ENCODE measurements at regions not wholly inside any gene's neighbourhood (a gene's known extent, or its start where the extent isn't known, plus 50 kb on each side); places are given as distances from the start of the nearest gene placed in this dataset.

DNA sequence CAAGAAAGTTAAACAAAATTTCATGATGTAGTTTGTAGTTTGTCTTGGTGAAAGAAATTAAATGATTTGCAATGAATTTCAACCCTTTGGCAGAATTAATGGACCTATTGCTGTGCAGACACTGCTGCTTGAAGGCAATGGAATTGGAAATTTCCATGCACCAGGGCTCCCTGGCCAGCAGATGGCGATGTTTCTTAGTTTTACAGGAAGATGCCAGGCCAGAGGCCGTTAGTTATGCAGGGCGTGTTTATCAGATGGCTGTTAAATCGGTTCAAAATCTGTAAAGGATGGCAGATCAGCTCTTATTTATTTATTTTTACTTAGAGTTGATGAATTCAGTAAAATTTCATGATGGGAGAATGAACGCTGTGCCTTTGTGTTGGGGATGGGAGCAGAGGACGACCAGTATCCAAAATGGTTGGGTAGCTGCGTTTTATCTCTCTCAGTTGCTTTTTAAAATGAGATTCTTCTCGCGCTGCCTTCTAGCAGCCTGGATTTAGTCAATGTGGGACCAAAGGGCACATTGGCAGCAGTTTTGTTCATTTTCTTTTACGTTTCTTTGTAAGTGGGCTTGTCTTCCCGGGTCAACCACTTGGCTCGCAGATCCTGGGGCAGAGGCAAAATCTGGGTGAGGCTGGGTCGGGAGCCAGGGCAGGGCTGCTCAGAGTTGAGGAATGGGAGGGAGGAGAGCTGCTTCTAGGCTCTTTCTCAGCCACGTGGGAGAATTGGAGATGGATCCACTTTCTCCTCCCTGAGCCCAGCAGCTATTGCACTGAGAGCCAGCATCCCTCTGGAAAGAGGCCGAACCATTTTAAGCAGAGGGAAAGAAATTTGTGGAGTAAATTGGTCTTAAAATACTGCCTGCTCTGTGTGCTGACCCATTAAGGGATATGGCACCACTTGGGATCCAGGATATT is 344.0 kb downstream of the PIK3C3 start:
- peak overlapping the region; percentile 37 for H3K4me2 ChIP-seq (ENCODE audit: low read length)

DNA sequence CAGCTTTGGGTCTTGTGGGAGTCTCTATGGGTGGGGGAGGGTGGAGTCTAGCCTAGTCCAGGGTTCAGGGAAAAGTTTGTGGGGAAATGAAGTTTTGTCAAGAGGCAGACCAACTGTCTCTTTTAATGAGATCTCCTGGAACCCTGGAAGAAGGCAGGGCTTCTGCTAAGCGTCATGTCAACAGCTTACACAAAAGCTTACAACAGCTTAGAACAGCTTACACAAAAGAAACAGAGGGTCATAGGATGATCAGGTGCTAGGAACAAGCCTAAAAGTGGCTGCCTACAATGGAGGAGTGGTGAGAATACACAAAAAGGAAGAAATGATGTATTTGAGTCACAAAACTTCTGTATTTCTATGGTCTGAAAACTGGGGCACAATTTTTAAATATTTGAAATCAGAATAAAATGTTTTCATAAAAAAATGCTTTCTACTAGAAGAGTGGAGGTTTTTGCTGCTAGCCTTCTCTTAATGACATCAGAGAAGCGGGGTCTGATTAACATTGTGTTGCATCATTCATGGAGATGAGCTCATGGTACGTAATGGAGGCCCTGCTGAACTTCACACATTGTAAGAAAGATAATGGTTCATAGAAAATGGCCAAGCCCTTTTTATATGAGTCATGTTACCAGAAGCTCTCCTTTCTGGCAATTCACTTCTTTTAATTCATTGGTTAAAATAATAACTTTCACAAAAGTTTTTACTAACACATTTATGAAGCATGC is 351.0 kb downstream of the PIK3C3 start:
- Histone ChIP-seq H3K36me3 (ENCODE audit: control insufficient read depth, insufficient read depth, low read length) (no peaks in the 10 kb centered on the region), H3K4me2 (ENCODE audit: low read length) (no peak overlapping the region), H3K27me3 (ENCODE audit: control insufficient read depth, insufficient read depth, low read length) (no peaks in the 10 kb centered on the region), H3K4me1 (no peaks in the 10 kb centered on the region), H3K27ac (no peak overlapping the region), H3K79me2 (no peaks in the 10 kb centered on the region), H2AFZ (no peak overlapping the region), H3K9me3 (ENCODE audit: control insufficient read depth, low read length) (no peaks in the 10 kb centered on the region), H3K9ac (no peak overlapping the region), H3K4me3 (ENCODE audit: low read depth, low read length) (no peak overlapping the region)
- TF ChIP-seq, protein P1, sequence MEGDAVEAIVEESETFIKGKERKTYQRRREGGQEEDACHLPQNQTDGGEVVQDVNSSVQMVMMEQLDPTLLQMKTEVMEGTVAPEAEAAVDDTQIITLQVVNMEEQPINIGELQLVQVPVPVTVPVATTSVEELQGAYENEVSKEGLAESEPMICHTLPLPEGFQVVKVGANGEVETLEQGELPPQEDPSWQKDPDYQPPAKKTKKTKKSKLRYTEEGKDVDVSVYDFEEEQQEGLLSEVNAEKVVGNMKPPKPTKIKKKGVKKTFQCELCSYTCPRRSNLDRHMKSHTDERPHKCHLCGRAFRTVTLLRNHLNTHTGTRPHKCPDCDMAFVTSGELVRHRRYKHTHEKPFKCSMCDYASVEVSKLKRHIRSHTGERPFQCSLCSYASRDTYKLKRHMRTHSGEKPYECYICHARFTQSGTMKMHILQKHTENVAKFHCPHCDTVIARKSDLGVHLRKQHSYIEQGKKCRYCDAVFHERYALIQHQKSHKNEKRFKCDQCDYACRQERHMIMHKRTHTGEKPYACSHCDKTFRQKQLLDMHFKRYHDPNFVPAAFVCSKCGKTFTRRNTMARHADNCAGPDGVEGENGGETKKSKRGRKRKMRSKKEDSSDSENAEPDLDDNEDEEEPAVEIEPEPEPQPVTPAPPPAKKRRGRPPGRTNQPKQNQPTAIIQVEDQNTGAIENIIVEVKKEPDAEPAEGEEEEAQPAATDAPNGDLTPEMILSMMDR (IDR thresholded peaks at IDR 0.05) = no peak

More for the DNA sequence above, 344.0 kb downstream of the PIK3C3 start:
- H3K36me3 ChIP-seq (ENCODE audit: control insufficient read depth, insufficient read depth, low read length) = no peaks in the 10 kb centered on the region
- H3K27ac ChIP-seq = no peak overlapping the region
- H3K9me3 ChIP-seq (ENCODE audit: control insufficient read depth, low read length) = no peaks in the 10 kb centered on the region
- no peak overlapping the region for H3K4me3 ChIP-seq (ENCODE audit: low read depth, low read length)
- no peaks in the 10 kb centered on the region for H3K4me1 ChIP-seq
- H3K79me2 ChIP-seq = no peaks in the 10 kb centered on the region
- H3K27me3 ChIP-seq (ENCODE audit: control insufficient read depth, insufficient read depth, low read length) = no peaks in the 10 kb centered on the region
- peak overlapping the region; percentile 75 for H2AFZ ChIP-seq
- no peak overlapping the region for H3K9ac ChIP-seq
- TF ChIP-seq, protein P1 (IDR thresholded peaks at IDR 0.05) = peak; percentile 90

DNA sequence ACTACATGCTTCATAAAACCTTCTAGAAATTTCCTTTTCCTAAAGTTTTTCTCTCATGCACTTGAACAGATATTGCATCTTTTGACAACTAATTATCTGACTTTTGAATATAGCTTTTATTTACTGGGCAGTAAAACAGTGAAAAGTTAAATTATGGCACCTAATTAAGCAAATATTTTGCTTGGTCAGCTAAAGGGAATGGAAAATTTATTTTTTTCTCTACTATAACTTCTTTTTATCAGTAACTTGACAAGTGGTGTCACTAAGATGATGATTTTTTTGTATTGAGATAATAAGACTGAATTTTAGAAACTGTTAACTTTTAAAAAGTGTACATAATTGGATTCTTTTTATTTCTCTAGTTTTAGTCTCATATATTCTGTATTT is 351.6 kb downstream of the PIK3C3 start:
- Histone ChIP-seq H3K9ac (no peak overlapping the region), H3K27ac (no peak overlapping the region), H3K36me3 (ENCODE audit: control insufficient read depth, insufficient read depth, low read length) (no peaks in the 10 kb centered on the region), H3K79me2 (no peaks in the 10 kb centered on the region), H2AFZ (no peak overlapping the region), H3K4me3 (ENCODE audit: low read depth, low read length) (no peak overlapping the region), H3K4me2 (ENCODE audit: low read length) (no peak overlapping the region), H3K27me3 (ENCODE audit: control insufficient read depth, insufficient read depth, low read length) (no peaks in the 10 kb centered on the region), H3K9me3 (ENCODE audit: control insufficient read depth, low read length) (no peaks in the 10 kb centered on the region), H3K4me1 (no peaks in the 10 kb centered on the region)
- TF ChIP-seq, protein P1 (IDR thresholded peaks at IDR 0.05) = no peak

DNA sequence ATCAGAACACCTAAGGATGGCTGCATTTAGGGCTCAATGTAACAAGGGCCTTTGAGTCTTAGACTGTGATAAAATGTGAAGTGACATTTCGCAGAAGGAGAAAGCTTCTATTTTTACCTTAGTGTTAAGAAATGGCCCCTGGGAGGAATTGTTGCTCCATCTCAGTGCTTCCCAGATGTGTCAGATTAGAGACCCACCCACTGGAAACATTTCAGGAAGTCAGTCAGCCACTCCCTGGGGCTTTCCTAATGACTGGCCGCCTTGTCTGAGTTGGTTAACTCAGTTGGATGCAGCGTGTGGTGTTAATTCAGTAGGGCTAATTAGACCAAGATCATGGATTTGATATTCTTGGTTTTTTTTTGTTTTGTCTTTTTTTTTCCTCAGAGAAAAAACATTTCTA is 355.9 kb downstream of the PIK3C3 start:
- Histone ChIP-seq H3K36me3 (ENCODE audit: control insufficient read depth, insufficient read depth, low read length) (no peaks in the 10 kb centered on the region), H3K4me1 (no peaks in the 10 kb centered on the region), H3K9ac (no peak overlapping the region), H2AFZ (no peak overlapping the region), H3K27ac (no peak overlapping the region), H3K4me3 (ENCODE audit: low read depth, low read length) (no peak overlapping the region), H3K9me3 (ENCODE audit: control insufficient read depth, low read length) (no peaks in the 10 kb centered on the region), H3K4me2 (ENCODE audit: low read length) (no peak overlapping the region), H3K27me3 (ENCODE audit: control insufficient read depth, insufficient read depth, low read length) (no peaks in the 10 kb centered on the region), H3K79me2 (no peaks in the 10 kb centered on the region)
- TF ChIP-seq, protein P1 (IDR thresholded peaks at IDR 0.05) = no peak

Measured in parathyroid adenoma (tissue), 2 donors.